Thoracic aorta (tissue), 2 donors: ENCODE measurements at regions not wholly inside any gene's neighbourhood (a gene's known extent, or its start where the extent isn't known, plus 50 kb on each side); places are given as distances from the start of the nearest gene placed in this dataset.

Experiments used
- ATAC-seq: fragments of 150-250 bp; one replicate; pipeline ENCODE4 v1.8.0; 2017; ENCODE audit warnings: low read depth; ENCODE audit not compliant: insufficient number of reproducible peaks, low FRiP score
- DNase-seq: peaks from one replicate; pipeline ENCODE4 v3.0.0-alpha.2; 2020; ENCODE audit warnings: low spot score
- H3K27ac ChIP-seq, 2 donors: fragments of 200-600 bp; sonication (generic); 1 replicate in 1 of 2; 2 replicates in 1 of 2; pipeline ENCODE4 v1.5.1; 2016; ENCODE audit warnings: mild to moderate bottlenecking in 2 of 2, moderate library complexity in 2 of 2
- H3K27me3 ChIP-seq: fragments of 200-600 bp; sonication (generic); replicated peaks from 2 replicates; pipeline ENCODE4 v1.6.0; 2016; ENCODE audit warnings: mild to moderate bottlenecking; ENCODE audit not compliant: insufficient read depth
- H3K36me3 ChIP-seq: fragments of 200-600 bp; sonication (generic); one replicate; pipeline ENCODE4 v1.5.1; 2016
- H3K4me1 ChIP-seq, 2 donors: fragments of 200-600 bp; sonication (generic); 1 replicate in 1 of 2; 2 replicates in 1 of 2; pipeline versions ENCODE4 v1.5.1 to v1.6.0; 2016; ENCODE audit warnings: low read depth in 2 of 2, mild to moderate bottlenecking in 1 of 2; ENCODE audit not compliant: control insufficient read depth in 1 of 2
- H3K4me3 ChIP-seq: fragments of 200-600 bp; sonication (generic); 2 replicates; pipeline ENCODE4 v1.5.1; 2016; ENCODE audit warnings: mild to moderate bottlenecking
- H3K9me3 ChIP-seq: fragments of 200-600 bp; sonication (generic); 2 replicates; pipeline ENCODE4 v1.5.1; 2016
- CTCF ChIP-seq: fragments of 200-600 bp; sonication (generic); IDR thresholded peaks from one replicate; pipeline ENCODE4 v1.5.1; 2019; ENCODE audit warnings: antibody characterized with exemption

- Histone ChIP-seq H3K36me3 (no peaks in the 10 kb centered on the region), H3K4me3 (no peak overlapping the region), H3K4me1 (peaks cover 3 to 18% of the 10 kb centered on the region in 2 donors), H3K27me3 (no peaks in the 10 kb centered on the region), H3K27ac (no peak overlapping the region), H3K9me3 (no peaks in the 10 kb centered on the region)
- TF ChIP-seq CTCF = no peak
- no peak for ATAC-seq
- DNase-seq = no peak
These were observed 459.1 kb downstream of the EFNA5 start for GRCh38 chr5:107211630-107212029.

- no peaks in the 10 kb centered on the region for H3K9me3 ChIP-seq
- H3K27ac ChIP-seq = no peak overlapping the region
- DNase-seq = no peak
- TF ChIP-seq CTCF = no peak
- H3K27me3 ChIP-seq = no peaks in the 10 kb centered on the region
- H3K4me1 ChIP-seq = peaks cover 2 to 8% of the 10 kb centered on the region in 2 donors
- H3K36me3 ChIP-seq = no peaks in the 10 kb centered on the region
- no peak overlapping the region for H3K4me3 ChIP-seq
- no peak for ATAC-seq
These were observed 461.9 kb downstream of the EFNA5 start for GRCh38 chr5:107208867-107209266.

GRCh38 chr5:107204413-107204812, 466.3 kb downstream of the EFNA5 start:
- DNase-seq = no peak
- no peaks in the 10 kb centered on the region for H3K27me3 ChIP-seq
- no peaks in the 10 kb centered on the region for H3K9me3 ChIP-seq
- no peaks in the 10 kb centered on the region for H3K36me3 ChIP-seq
- no peak for TF ChIP-seq CTCF
- H3K4me1 ChIP-seq = no peaks in the 10 kb centered on the region
- no peak overlapping the region for H3K27ac ChIP-seq
- ATAC-seq = no peak
- H3K4me3 ChIP-seq = no peak overlapping the region

- H3K4me1 ChIP-seq = no peaks in the 10 kb centered on the region
- no peak for ATAC-seq
- no peaks in the 10 kb centered on the region for H3K9me3 ChIP-seq
- no peaks in the 10 kb centered on the region for H3K27me3 ChIP-seq
- H3K36me3 ChIP-seq = no peaks in the 10 kb centered on the region
- no peak overlapping the region for H3K27ac ChIP-seq
- no peak for DNase-seq
- TF ChIP-seq CTCF = no peak
- H3K4me3 ChIP-seq = no peak overlapping the region
These were observed 467.5 kb downstream of the EFNA5 start for GRCh38 chr5:107203243-107203642.

- no peaks in the 10 kb centered on the region for H3K4me1 ChIP-seq
- H3K4me3 ChIP-seq = no peak overlapping the region
- H3K9me3 ChIP-seq = no peaks in the 10 kb centered on the region
- DNase-seq (no peak), ATAC-seq (no peak)
- H3K27me3 ChIP-seq = no peaks in the 10 kb centered on the region
- no peaks in the 10 kb centered on the region for H3K36me3 ChIP-seq
- no peak overlapping the region for H3K27ac ChIP-seq
- TF ChIP-seq CTCF = no peak
These were observed 471.0 kb downstream of the EFNA5 start for GRCh38 chr5:107199756-107200155.
